Mammary epithelial cell (primary cell): ENCODE measurements at regions not wholly inside any gene's neighbourhood (a gene's known extent, or its start where the extent isn't known, plus 50 kb on each side); places are given as distances from the start of the nearest gene placed in this dataset.

ENCODE experiments used
- CTCF ChIP-seq, 2 donors: IDR thresholded peaks in 1 of 2; conservative IDR thresholded peaks in 1 of 2; 2 replicates each; pipeline ENCODE4 v1.5.1; 2011 to 2012; ENCODE audit warnings: inconsistent platforms in 2 of 2, low read length in 2 of 2, mild to moderate bottlenecking in 2 of 2, control low read depth in 1 of 2, low read depth in 1 of 2; ENCODE audit not compliant: insufficient read depth in 1 of 2; ENCODE audit errors: extremely low read depth in 1 of 2
- EZH2 ChIP-seq: IDR thresholded peaks from 2 replicates; pipeline ENCODE4 v1.6.1; 2012; ENCODE audit warnings: low read length, inconsistent platforms, borderline replicate concordance

- TF ChIP-seq CTCF (conservative IDR thresholded peaks at IDR 0.05 in 1 of 2, IDR thresholded peaks at IDR 0.05 in 1 of 2; ENCODE audit: extremely low read depth in 1 of 2, insufficient read depth in 1 of 2, low read depth in 1 of 2, low read length in 2 of 2) (no peak), EZH2 (no peak)
These were observed 432.7 kb upstream of the ID2 start for GRCh38 chr2:8249141-8249540.
